GM20431 (cell line): ENCODE measurements at regions not wholly inside any gene's neighbourhood (a gene's known extent, or its start where the extent isn't known, plus 50 kb on each side); places are given as distances from the start of the nearest gene placed in this dataset.

Experiments
- in situ Hi-C: fragments of 300-500 bp; cut with MseI, MboI; formaldehyde crosslinking; loops from one replicate; pipeline ENCODE4 v1.15.0; 2020; ENCODE audit warnings: low sequenced_read_pairs; ENCODE audit not compliant: unreplicated experiment

DNA sequence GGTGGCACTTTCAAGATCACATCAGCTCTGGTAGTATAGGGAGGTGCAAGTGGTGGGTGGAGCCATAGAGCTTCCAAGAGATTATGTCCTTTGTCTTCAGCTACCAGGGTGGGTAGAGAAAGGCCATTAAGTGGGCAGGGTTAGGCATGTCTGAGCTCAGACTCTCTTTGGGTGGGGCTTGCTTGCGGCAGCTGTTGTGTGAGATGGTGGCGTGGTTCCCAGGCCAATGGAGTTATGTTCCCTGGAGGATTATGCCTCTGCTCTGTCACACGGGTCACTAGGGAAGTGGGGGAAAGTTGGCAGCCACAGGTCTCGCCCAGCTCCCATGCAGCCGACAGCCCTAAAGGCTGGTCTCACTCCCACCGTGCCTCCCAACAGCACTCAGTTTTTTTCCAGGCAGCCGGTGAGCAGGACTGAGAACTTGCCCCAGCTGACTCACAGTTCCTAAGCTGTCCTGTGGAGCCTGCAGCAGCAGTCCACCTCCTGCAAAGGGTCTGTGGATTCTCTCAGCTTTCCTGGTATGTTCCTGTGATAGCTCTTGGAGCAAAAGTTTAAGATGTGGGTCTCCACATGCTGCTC, 459.0 kb downstream of the SH2D4B start:
- in situ Hi-C loops: no loop called here

DNA sequence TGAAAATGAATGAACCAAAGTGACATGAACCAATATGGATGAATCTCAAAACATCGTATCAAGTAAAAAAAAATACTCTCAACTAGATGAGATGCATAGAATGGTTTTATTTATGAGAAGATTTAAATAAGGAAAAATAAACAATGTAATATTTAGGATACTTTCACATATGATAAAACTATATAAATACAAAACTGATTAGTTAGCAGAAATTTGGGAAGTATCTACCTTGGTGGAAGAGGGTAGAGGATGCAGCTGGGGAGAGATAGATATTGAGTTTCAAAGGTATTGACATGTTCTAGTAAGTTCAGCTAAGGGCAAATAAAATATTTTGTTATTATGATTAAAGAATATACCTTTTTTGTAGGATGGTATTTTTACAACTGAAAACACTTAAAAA, 463.1 kb downstream of the SH2D4B start:
- in situ Hi-C loops: no loop called here

DNA sequence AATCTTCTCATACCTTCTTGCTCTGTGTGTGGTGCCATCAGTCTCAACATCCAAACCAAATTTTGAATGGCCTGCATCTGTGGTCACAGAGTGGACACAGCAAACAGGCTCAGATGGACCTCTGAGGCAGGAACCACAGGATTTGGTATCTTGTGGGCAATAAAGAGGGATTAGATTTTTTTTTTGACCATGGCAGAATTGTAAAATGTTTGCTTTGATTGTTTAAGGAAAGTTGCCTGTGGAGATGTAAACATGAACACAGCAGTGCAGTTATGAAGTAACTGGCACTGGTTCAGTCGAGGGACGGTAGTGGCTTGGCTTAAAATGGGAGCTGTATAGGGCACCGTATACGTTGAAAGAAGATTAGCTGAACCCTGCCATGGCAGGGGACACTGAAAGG, 464.7 kb downstream of the SH2D4B start:
- in situ Hi-C loops: no loop called here

DNA sequence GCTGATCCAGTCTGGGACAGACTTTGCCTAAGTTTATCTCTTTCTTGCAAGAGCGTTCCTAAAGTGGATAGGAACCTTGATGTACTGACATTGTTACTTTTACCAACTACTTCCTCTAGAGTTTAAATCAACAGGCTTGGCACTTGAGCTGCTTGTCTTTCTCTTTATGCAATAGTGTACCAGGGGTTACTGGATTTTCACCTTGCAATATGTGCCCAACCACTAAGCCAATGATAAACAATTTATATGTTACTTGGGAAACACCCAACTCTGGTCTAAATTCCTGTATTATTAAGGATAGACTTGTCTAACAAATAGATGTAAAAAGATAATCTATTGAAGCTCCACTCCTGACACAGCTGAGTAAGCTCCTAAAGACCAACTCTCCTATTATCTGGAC, 470.2 kb downstream of the SH2D4B start:
- in situ Hi-C loops: no loop called here

DNA sequence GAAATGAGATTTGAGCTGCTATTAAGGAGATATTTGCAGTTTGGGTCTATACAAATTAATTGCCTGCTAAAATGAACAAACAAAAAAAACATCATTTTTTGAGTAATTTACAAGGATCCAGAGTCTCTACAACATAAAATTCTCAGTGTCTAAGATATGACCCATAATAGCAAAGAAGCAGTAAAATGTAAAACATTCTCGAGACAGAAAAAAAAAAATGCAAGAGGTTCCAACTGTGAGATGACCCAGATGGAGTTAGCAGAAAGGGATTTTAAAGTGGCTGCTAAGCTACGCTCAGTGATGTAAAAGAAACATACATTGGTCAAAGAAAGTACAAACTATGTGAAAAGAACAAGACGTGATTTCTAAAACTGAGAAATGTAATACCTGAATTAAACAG, 471.0 kb downstream of the SH2D4B start:
- in situ Hi-C loops: no loop called here

DNA sequence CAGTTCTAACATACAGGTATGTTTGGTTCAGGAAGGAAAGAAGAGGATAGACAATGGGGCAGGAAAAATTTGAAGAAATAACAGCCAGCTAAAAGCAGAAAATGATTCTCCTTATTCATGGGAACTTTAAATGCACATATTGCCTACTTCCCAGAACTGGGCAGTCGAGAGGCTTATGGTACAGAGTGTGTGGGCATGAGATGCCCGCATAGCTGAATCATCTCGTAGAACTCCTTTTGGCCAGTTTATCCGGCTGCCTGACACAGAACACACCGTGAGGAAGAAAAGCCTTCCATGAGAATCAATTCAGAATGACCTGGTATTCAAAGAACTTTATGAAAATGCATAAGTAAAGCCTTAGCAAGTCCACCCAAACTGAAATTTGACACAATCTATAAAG, 471.6 kb downstream of the SH2D4B start:
- in situ Hi-C loops: no loop called here

DNA sequence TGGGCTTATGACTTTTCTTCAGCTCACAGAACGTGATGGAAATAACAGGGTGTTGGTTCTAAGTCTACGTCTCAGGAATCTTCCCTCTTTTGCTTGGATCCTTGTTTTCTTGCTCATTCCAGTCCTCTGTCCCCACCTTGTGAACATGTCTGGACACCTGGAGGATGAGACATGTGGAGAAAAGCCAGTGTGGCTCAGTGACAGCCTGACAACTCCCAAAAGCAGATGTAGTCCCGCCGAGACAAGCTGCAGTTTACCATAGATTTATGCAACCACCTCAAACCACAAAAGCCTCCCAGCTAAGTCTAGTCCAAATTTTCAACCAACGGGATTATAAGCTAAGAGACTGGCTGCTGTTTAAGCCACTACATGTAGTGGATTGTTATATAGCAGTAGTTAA, 476.1 kb downstream of the SH2D4B start:
- in situ Hi-C loops: no loop called here

DNA sequence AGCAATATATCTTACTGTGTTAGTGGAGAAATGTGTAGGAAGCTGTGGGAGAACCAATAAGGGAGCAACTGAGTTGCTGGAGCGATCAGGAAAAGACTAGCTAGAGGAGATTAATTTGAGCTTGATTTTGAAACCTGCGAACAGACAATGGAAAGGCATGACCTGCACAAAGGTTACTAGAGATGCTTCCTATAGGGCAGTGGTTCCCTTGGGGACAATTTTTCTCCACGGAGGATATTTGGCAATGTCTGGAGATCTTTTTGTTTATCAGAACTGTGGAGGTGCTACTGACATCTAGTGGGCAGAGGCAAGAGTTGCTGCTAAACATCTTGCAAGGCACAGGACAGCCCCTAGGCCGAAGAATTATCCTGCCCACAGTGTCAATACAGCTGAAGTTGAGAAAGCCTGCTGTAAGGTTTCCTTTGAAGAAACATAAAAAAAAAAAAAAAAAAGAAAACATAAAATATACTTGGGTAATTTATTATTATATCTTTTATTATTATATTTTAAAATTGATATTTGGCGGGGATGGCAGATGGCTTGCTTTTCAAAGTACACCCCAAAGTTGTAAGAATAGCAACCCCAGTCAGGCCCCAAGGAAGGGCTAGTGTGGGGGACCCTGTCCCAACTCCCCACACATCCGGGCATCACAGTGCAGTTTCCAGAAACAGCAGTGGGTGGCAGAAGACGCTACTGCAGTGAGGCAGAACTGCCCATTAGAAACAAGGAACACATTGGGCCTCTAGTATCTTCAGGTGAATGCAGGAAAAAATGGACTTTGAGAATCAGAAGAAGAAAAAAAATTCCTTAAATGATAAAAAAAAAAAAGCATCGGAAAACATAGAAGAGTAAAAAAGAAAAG, 481.6 kb downstream of the SH2D4B start:
- in situ Hi-C loops: no loop called here

DNA sequence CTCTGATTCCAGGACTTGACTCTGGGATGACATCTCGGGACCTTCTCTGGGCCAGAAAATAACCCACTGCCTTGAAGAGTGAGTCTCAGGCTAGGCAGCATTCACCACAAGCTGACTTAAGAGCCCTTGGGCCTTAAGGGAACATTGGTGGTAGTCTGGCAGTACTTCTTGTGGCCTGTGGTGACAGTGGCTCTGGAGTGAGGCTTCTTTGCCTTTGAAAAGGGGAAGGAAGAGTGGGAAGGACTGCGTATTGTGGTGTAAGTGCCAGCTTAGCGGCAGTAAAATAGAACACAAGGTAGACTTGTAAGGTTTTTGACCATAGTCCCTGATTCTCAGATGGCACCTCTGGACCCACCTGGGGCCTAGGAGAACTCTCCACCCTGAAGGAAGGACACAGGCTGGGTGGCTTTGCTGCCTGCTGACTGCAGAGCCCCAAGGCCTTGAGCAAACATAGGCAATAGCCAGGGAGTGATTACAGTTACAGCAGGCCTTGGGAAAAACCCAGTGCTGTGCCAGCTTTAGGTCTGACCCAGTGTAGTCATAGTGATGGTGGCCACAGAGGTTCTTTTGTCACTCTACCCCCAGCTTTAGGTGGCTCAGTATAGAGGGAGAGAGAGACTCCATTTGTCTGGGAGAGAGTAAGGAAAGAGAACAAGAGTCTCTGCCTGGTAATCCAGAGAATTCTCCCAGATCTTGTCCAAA, 483.9 kb downstream of the SH2D4B start:
- in situ Hi-C loops: no loop called here

DNA sequence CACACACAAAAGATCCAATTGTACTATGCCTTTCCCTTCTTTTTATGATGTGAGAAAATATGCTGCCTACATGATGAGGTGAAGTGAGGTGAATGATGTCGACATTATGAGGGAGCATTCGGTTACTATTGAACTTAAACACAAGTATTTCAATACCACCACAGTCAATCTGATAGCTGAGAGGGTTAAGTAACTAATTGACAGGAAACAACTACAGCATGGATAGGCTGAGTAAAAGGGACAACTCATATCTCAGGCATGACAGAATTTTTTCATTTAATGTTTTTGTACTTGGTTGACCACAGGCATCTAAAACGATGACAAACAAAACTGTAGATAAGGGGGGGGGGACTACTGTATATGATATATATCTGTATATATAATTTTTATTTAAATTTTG, 488.9 kb downstream of the SH2D4B start:
- in situ Hi-C loops: no loop called here

DNA sequence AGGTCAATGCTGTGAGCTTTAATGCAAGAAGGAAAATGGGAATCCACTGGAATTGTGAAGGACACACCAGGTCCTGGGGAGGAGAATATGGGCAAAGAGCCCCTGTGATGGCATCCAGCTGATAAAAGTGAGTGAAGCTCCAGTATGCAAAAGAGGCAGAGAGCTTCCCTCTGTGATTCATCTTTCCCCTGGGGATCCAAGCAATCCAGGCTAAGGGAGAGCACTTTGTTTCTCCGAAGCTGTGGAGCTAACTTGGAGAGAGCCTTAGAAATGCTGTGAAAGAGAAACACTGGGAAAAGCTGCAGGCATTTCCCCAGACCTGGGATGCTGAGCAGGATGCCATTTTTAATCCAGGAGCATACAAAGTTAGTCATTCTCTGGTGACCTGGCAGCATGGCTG, 489.5 kb downstream of the SH2D4B start:
- in situ Hi-C loops: no loop called here

DNA sequence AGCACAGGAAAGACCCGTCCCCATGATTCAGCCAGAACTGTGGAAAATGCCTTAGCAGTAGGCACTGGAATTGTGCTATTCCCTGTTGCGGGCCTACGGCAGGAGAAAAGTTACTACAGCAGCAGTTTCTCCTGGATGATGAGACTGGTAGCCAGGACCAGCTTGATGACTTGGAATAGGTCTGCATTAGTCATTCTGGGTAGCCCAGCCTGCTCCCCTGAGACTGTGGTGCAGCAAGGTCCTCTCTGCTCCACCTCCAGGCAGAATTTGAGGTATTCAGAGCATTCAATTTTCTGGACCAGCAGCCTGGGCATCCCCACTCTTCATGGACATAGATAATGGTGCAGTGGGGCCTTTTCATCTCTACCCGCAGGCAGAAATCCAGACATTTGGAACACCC, 490.0 kb downstream of the SH2D4B start:
- in situ Hi-C loops: no loop called here

DNA sequence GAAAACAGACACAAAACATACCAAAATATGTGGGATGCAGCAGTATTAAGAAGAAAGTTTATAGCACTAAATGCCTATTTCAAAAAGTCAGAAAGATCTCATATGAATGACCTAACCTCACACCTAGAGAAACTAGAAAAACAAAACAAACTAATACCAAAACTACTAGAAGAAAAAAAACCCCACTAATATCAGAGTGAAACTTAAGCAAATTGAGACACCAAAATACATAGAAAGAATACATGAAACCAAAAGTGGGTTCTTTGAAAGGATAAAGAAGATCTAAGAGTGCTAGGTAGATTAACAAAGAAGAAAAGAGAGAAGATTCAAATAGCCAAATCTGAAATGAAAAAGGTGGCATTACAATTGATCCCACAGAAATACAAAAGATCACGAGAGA, 494.1 kb downstream of the SH2D4B start:
- in situ Hi-C loops: no loop called here

DNA sequence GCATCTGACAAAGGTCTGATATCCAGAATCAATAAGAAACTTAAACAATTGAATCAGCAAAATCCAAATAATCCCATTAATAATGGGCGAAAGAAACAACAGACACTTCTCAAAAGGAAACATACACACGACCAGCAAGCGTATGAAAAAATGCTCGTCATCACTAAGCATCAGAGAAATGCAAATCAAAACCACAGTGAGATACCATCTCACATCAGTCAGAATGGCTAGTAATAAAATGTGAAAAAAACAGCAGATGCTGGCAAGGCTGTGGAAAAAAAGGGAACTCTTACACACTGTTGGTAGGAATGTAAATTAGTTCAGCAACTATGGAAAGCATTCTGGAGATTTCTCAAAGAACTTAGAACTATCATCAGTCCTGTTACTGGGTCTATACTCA, 496.7 kb downstream of the SH2D4B start:
- in situ Hi-C loops: no loop called here

DNA sequence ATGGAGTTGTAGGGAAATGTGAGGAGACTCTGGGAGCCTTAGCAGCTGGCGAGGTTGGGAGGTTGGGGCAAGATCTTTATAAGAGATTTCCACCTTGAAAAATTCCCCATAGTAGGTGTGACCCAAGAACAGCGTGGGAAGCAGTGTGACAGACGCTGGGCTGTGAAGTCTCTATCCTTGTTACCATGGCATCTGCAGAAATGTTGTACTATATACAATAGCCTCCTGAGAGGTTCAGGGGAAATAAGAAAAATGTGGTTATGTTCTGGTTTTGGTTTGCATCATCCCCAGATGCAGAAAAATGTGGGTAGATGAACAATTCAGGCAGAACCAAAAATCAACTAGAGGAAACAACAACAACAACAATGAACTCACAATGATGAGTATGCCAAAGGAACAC, 498.6 kb downstream of the SH2D4B start:
- in situ Hi-C loops: no loop called here

DNA sequence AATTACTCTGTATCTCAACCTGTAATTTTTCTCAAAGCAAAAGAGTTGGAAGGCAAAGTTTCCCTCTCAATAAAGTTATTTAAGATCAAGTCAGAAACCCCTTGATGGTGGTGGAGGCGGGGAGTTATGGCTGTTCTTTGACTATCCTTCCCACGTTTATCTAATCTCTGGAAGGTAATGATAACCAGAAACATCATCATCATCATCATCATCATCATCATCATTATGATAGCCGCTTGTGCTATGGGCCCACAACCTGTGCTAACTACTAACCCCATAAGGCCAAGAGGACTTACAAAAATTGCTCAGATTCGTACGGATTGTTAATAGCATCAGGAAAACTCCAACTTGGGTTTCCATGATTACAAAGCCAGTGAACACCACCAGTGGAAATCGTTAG, 502.3 kb downstream of the SH2D4B start:
- in situ Hi-C loops: no loop called here

DNA sequence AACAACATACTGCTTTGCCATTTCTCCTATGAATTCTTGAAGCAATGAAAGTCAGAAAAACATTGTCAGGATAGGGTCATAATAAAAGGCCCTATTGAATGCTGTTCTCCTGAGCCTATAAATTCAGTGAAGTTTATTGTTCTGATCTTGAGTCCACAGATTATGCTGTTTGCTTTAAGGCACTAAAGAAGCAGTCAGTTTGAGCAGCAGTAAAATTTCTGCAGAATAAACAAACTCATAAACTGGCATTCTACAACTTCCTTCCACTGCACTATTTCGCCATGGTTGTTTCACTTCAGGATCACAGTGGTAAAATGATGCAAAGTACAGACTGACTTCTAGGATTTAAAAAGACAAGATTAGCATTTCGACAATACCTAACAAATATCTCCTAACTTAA, 503.2 kb downstream of the SH2D4B start:
- in situ Hi-C loops: no loop called here

DNA sequence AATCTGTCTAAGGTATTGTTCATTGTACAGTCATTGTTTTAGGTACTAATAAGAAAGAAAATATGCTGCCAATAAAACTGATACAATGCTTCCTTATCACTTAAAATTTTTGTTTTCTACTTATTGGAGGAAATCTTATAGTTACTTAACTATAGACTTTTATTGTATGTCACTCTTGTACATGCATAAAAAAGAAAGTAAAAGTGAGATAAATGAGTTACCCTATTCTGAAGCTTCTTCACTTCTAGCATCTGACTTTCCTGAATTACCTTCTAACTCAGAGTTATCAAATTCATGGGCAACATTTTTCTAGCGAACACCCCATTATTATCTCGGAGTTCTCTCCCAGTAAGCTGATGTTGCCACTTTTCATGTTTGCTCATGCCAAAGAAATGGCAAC, 504.9 kb downstream of the SH2D4B start:
- in situ Hi-C loops: no loop called here

DNA sequence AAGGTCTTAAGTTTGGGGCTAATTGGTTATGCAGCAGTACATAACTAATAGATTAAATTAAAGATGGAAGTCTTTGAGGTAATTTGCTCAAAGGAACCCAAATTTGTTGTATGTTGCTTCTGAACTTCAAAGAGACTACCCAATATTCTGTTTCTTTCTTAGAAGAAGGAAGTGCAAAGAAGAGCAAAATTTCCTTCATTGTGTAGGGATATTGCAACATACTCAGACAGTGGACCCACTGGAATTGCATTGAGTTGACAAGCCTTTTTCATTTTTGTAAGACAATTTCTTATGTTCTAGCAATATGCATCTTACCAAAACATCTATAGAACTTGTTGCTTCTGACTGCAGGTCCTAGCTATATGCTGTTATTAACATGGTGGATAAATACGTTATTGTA, 527.8 kb downstream of the SH2D4B start:
- in situ Hi-C loops: no loop called here

DNA sequence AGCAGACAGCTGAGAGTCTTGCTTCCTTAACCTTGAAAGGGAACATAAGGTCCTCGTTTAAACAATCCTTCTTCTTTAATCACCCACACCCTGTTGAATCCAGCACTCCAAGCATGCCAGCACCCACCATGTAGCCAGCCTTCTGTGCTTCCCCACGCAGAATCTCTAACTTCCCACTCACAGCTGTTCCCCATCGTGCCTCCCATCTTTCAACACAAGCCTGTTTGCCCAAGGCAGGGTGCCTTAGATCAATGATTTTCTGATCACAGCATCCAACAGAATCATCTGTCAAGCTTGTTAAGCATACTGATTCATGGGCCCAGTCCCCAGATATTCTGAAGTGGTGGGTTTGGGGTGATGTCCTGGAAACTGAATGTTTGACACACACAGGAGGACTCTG, 530.8 kb downstream of the SH2D4B start:
- in situ Hi-C loops: no loop called here

DNA sequence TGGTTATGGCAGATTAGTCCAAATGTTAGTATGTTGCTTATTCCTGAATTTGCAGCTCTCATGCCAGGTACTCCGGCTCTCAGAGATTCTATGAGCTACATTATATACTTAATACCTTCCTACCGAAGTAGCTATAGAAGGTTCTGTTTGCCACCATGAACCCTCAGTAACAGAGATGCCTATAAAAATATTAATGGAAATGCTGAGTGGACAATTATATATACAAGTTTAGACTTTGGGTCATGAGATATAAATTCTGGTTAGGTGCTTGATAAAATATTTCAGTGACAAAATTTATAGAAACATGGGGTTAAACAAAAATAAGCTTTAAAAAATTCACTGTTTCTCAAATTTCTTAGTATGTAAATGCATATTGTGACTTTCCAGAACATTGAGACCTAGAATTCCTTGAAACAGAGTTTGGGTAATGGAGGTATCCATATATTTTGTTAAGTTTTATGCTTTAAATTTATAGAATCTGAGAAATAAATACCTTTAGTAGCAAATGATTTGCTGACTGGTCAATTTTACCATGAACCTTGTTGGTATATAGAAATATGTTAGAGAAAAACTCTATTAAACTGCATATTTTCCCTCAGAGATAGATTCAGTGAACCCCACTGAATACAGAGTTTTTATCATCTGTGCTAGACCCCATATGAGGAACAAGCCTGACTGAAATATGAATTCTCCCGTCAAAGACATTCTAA, 533.5 kb downstream of the SH2D4B start:
- in situ Hi-C loops: no loop called here
